H54 (cell line): ENCODE measurements at regions not wholly inside any gene's neighbourhood (a gene's known extent, or its start where the extent isn't known, plus 50 kb on each side); places are given as distances from the start of the nearest gene placed in this dataset.

Source experiments
- DNase-seq: peaks from one replicate; pipeline ENCODE4 v3.0.0; 2011; ENCODE audit warnings: low spot score, mixed read lengths; ENCODE audit not compliant: insufficient read length
- FAIRE-seq: peaks from 3 replicates; lab custom pipeline; 2011; peaks lifted over from hg19 to GRCh38; lab: Jason Lieb, UNC
- POLR2A ChIP-seq: IDR thresholded peaks from 2 replicates; pipeline ENCODE4 v1.6.1; 2011; ENCODE audit warnings: low read depth, mild to moderate bottlenecking, low read length

DNA sequence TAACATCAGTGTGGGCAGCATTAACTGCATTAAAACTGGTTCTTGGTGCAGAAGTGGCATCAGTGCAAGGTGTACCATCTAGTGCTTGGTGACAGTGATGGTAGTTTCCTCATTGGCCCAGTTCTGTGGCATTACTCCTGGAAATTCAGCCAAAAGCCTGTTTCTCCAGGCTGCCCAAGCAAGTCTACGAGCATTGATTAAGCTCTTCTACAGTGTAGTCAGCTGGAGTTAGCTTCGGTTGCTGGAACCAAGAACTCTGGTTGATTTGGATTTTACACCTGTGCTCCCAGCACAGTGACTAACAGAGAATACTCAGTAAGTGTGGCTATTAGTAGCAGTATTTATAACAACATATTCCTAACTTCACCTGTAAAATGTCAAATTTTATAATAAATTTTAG is 84.9 kb upstream of the ZDHHC17 start:
- FAIRE-seq (no peak), DNase-seq (no peak)
- no peak for TF ChIP-seq POLR2A

- FAIRE-seq (no peak), DNase-seq (no peak)
- no peak for TF ChIP-seq POLR2A
Observed at GRCh38 chr12:76679778-76680177, 84.1 kb upstream of the ZDHHC17 start.

GRCh38 chr12:76680940-76681339 is 83.0 kb upstream of the ZDHHC17 start:
- no peak for DNase-seq
- no peak for FAIRE-seq
- TF ChIP-seq POLR2A, result no peak

GRCh38 chr12:76685246-76685678 is 78.7 kb upstream of the ZDHHC17 start:
- TF ChIP-seq POLR2A, result no peak
- no peak for FAIRE-seq
- DNase-seq, result no peak

- FAIRE-seq (no peak), DNase-seq (no peak)
- TF ChIP-seq POLR2A, result no peak
Observed at GRCh38 chr12:76687981-76688380, 75.9 kb upstream of the ZDHHC17 start.

DNA sequence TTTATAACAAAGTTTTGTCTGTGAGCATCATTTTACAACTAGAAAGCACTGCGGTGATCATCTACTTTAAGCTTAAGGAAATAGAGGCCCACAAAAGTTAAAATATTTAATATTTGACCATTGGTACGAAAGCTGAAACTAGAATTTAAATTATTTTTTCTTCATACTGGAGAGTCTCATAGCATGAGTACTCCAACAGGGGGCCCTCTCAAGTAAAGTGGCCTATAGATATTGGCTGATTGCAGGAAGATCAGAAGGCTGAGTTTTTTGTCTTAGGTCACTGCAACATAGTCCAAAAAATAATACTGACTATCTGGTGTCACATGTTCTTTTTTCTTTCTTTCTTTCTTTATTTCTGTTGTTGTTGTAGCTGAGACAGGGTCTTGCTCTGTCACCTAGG is 75.3 kb upstream of the ZDHHC17 start:
- no peak for TF ChIP-seq POLR2A
- DNase-seq (no peak), FAIRE-seq (no peak)

- DNase-seq, result no peak
- no peak for FAIRE-seq
- TF ChIP-seq POLR2A, result no peak
Observed at GRCh38 chr12:76690921-76691700, 72.8 kb upstream of the ZDHHC17 start.

DNA sequence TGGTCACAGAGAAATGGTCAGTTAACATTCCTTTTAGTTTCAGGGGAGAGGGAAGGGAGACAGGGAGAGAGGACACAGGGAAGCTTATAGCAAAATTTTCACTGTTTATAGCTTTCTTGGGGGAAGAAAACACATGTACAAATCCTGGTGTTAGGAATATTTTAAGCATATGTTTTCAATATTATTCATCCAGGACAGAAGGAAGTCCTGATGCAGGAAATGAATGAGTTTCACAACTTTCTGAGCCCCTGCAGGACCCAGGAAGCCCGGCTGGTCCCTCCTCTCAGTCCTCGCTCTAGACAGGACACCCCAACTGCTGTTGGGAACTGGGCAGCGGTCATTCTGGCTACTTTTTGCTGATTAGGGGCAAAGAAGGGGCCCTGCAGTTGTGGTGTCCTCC is 71.1 kb upstream of the ZDHHC17 start:
- no peak for TF ChIP-seq POLR2A
- FAIRE-seq (no peak), DNase-seq (no peak)

- FAIRE-seq (no peak), DNase-seq (no peak)
- no peak for TF ChIP-seq POLR2A
Observed at GRCh38 chr12:76694369-76694768, 69.5 kb upstream of the ZDHHC17 start.

- DNase-seq (no peak), FAIRE-seq (no peak)
- TF ChIP-seq POLR2A, result no peak
Observed at GRCh38 chr12:76696186-76696585, 67.7 kb upstream of the ZDHHC17 start.

DNA sequence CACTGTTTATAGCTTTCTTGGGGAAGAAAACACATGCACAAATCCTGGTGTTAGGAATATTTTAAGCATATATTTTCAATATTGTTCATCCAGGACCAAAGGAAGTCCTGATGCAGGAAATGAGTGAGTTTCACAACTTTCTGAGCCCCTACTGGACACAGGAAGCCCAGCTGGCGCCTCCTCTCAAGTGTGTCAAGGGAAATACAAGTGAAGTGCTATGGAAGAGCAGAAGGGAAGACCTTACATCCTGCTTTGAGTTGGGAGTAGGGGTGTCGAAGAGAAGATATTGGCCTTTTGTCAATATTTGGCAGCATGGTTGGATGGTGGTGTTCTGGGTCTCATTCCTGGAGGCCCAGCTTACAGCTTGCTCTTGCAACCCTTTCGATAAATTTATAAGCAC is 66.1 kb upstream of the ZDHHC17 start:
- DNase-seq (no peak), FAIRE-seq (no peak)
- TF ChIP-seq POLR2A, result no peak

DNA sequence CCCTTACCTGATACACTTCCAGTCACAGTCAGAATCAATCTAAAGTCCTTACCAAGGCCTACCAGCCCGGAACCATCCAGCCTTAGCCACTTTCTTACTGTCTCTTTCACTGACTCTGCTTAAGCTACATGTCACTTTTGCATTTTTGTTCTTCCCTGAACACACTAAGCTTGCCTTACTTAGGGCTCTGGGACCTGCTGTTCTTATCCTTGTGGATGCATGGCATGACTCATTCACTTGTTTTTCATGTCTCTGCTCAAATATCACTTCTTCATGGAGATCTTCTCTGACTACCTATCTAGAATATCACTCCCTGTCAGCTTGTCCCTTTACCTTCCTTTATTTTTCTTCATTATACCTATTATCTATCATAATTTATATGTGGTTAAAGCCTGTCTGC is 65.6 kb upstream of the ZDHHC17 start:
- no peak for TF ChIP-seq POLR2A
- DNase-seq (no peak), FAIRE-seq (no peak)

DNA sequence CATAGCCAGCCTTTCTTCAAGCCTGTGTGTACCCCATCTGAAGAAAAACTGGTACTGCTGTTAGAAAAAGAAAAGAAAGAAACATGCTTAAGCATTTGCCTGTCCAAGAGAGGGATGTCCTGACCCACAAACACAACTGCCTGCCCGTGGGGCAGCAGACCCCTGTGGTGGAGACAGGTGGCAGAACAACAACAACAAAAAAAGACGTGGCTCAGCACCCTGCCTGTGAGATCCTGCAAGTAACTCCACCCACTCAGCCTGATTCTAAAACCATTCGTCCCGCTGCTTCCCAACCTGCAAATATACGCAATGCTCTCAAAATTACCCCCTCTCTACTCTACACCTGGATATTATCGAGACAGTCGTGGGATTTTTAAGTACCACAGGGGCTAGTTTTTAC is 64.9 kb upstream of the ZDHHC17 start:
- DNase-seq (no peak), FAIRE-seq (no peak)
- TF ChIP-seq POLR2A, result no peak

DNA sequence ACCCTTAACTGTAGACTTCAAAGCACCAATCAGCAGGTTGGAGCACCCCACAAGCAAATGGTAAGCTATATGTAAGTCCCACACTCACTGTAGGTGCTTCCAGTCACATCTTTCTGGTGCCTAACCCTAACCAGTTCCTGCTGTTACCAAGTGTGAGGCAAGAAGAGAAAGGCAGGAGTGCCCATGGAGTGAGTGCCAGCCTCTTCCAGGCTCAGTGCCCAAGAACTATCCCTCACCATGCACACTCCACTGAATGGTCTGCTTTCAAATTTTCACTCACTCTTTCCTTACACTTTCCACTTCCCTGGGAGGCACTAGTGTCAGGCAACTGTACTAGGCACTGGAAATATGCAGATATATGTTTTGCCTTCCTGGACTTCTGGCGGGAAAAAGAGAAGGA is 62.2 kb upstream of the ZDHHC17 start:
- no peak for FAIRE-seq
- no peak for TF ChIP-seq POLR2A

GRCh38 chr12:76702946-76703345 is 61.0 kb upstream of the ZDHHC17 start:
- no peak for TF ChIP-seq POLR2A
- DNase-seq, result no peak
- FAIRE-seq, result no peak

More for the DNA sequence above, 62.2 kb upstream of the ZDHHC17 start:
- DNase-seq, result no peak
